Muscle layer of duodenum (tissue), 2 donors: ENCODE measurements at regions not wholly inside any gene's neighbourhood (a gene's known extent, or its start where the extent isn't known, plus 50 kb on each side); places are given as distances from the start of the nearest gene placed in this dataset.

Experiments
- H3K27ac ChIP-seq: one replicate; pipeline ENCODE4 v1.7.0; 2013; ENCODE audit warnings: mild to moderate bottlenecking, low read length
- H3K27me3 ChIP-seq: one replicate; pipeline ENCODE4 v1.7.0; 2013; ENCODE audit warnings: low read depth, mild to moderate bottlenecking, control low read depth, low read length
- H3K36me3 ChIP-seq, 2 donors: one replicate each; pipeline ENCODE4 v1.7.0; 2013; ENCODE audit warnings: low read length in 2 of 2, control low read depth in 1 of 2, mild to moderate bottlenecking in 1 of 2; ENCODE audit not compliant: insufficient read depth in 2 of 2, control insufficient read depth in 1 of 2
- H3K4me1 ChIP-seq, 2 donors: one replicate each; pipeline ENCODE4 v1.7.0; 2013; ENCODE audit warnings: low read length in 2 of 2, mild to moderate bottlenecking in 2 of 2, control low read depth in 1 of 2, moderate library complexity in 1 of 2; ENCODE audit not compliant: insufficient read depth in 2 of 2, control insufficient read depth in 1 of 2
- H3K4me3 ChIP-seq, 2 donors: one replicate each; pipeline ENCODE4 v1.7.0; 2013; ENCODE audit warnings: low read length in 2 of 2, low read depth in 1 of 2, mild to moderate bottlenecking in 1 of 2
- H3K9me3 ChIP-seq, 2 donors: one replicate each; pipeline ENCODE4 v1.7.0; 2013; ENCODE audit warnings: low read length in 2 of 2, control low read depth in 1 of 2, mild to moderate bottlenecking in 1 of 2; ENCODE audit not compliant: control insufficient read depth in 1 of 2
- donor health status: healthy.

DNA sequence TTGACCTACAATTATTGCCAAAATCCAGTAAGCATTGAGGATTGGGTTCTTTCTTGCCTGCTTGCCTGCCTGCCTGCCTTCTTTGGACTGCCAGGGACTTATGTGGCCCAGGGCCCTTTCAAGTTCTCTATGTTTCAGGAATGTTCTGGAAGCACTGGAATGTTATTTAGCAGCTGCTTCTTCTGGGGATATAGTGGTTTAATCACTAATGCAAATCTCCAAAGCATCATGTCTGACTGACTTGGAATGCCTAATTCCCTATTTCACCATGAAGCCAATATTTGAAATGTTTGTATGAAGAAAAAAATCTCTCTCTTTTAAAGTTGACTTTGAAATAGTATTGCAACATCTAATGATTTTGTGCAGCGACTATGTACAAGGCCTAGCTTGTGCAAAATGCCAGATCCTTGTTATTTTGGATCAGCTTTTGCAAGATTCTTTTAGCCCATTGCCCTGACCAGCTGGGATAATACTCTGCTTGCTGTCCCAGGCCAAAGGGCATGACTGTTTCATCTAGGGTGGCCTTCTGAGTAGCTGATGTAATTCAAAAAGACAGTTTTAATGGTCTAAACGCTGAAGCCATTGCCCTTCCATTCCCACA, 204.6 kb downstream of the RND3 start:
- no peak overlapping the region for H3K4me3 ChIP-seq
- H3K4me1 ChIP-seq: peaks cover 0 to 15% of the 10 kb centered on the region in 2 donors
- H3K27me3 ChIP-seq: no peaks in the 10 kb centered on the region
- no peaks in the 10 kb centered on the region for H3K9me3 ChIP-seq
- H3K36me3 ChIP-seq: no peaks in the 10 kb centered on the region
- H3K27ac ChIP-seq: no peak overlapping the region

DNA sequence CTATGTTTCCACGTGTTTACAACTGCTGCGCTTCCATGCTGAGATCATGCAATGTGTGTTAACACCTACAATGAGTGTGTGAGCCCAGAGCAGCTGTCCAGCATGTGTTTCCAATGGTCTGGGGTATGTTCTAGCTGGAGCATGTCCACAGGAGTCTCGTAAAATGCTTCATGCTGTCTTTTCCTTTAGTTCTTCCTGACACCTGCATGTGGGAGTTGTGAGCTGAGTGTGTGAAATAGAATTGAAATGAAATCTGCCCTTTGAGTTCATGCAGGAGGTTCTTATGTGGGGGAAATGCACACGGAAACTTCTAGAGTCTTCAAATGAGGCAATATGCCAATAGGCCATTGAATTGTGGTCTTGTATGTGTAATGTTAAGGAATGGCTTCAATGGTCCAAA, 205.1 kb downstream of the RND3 start:
- H3K27me3 ChIP-seq: no peaks in the 10 kb centered on the region
- no peaks in the 10 kb centered on the region for H3K9me3 ChIP-seq
- no peak overlapping the region for H3K4me3 ChIP-seq
- H3K4me1 ChIP-seq: peaks cover 0 to 15% of the 10 kb centered on the region in 2 donors
- no peaks in the 10 kb centered on the region for H3K36me3 ChIP-seq
- H3K27ac ChIP-seq: no peak overlapping the region

DNA sequence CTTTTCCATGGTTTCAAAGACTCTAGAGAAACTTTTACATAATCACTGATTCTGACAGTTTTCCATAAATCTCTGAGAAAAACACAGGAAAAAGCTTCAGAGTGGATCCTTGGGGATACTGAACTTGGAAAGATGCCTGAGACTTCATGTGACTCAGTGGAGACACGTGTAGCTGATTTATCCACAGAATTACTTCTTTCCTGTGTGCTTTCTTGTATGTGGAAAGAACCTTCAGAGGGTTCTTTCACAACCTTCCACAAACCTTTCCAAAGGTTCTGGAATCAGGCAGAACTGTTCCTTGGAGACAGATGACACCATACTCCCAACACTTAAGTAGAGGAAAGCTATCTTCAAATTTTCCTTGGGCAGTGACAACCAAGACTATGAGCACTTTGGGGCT, 207.2 kb downstream of the RND3 start:
- no peaks in the 10 kb centered on the region for H3K36me3 ChIP-seq
- no peak overlapping the region for H3K4me3 ChIP-seq
- H3K9me3 ChIP-seq: peaks cover 0 to 7% of the 10 kb centered on the region in 2 donors
- no peak overlapping the region for H3K27ac ChIP-seq
- H3K4me1 ChIP-seq: peaks cover 0 to 15% of the 10 kb centered on the region in 2 donors
- no peaks in the 10 kb centered on the region for H3K27me3 ChIP-seq

- H3K27me3 ChIP-seq: no peaks in the 10 kb centered on the region
- H3K27ac ChIP-seq: no peak overlapping the region
- H3K4me1 ChIP-seq: peaks cover 0 to 15% of the 10 kb centered on the region in 2 donors
- H3K36me3 ChIP-seq: no peaks in the 10 kb centered on the region
- peaks cover 0 to 7% of the 10 kb centered on the region in 2 donors for H3K9me3 ChIP-seq
- no peak overlapping the region for H3K4me3 ChIP-seq
Measured at GRCh38 chr2:150279686-150280085, 207.8 kb downstream of the RND3 start.

DNA sequence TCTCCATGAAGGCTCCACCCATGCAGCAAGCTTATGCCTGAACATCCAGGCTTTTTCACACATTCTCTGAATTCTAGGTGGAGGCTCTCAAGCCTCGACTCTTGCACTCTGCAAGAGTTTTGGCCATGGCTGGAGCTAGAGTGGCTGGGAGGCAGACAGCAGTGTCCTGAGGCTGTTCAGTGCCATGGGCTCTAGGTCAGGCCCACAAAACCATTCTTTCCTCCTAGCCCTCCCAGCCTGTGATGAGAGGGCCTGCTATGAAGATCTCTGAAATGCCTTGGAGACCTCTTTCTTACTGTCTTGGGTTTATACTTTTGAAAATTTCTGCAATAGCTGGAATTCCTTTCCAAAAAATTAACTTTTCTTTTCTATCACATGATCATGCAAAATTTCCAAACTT, 210.7 kb downstream of the RND3 start:
- Histone ChIP-seq H3K36me3 (no peaks in the 10 kb centered on the region), H3K4me3 (no peak overlapping the region), H3K4me1 (peaks cover 0 to 14% of the 10 kb centered on the region in 2 donors), H3K9me3 (peaks cover 0 to 7% of the 10 kb centered on the region in 2 donors), H3K27ac (no peak overlapping the region), H3K27me3 (no peaks in the 10 kb centered on the region)

GRCh38 chr2:150274108-150274507, 213.4 kb downstream of the RND3 start:
- H3K27ac ChIP-seq: no peak overlapping the region
- no peak overlapping the region for H3K4me3 ChIP-seq
- H3K27me3 ChIP-seq: no peaks in the 10 kb centered on the region
- H3K36me3 ChIP-seq: no peaks in the 10 kb centered on the region
- peaks cover 0 to 8% of the 10 kb centered on the region in 2 donors for H3K4me1 ChIP-seq
- peaks cover 0 to 7% of the 10 kb centered on the region in 2 donors for H3K9me3 ChIP-seq

- Histone ChIP-seq H3K4me3 (no peak overlapping the region), H3K4me1 (peaks cover 0 to 8% of the 10 kb centered on the region in 2 donors), H3K27ac (no peak overlapping the region), H3K36me3 (no peaks in the 10 kb centered on the region), H3K9me3 (peaks cover 0 to 7% of the 10 kb centered on the region in 2 donors), H3K27me3 (no peaks in the 10 kb centered on the region)
Measured at GRCh38 chr2:150271952-150272802, 215.3 kb downstream of the RND3 start.

DNA sequence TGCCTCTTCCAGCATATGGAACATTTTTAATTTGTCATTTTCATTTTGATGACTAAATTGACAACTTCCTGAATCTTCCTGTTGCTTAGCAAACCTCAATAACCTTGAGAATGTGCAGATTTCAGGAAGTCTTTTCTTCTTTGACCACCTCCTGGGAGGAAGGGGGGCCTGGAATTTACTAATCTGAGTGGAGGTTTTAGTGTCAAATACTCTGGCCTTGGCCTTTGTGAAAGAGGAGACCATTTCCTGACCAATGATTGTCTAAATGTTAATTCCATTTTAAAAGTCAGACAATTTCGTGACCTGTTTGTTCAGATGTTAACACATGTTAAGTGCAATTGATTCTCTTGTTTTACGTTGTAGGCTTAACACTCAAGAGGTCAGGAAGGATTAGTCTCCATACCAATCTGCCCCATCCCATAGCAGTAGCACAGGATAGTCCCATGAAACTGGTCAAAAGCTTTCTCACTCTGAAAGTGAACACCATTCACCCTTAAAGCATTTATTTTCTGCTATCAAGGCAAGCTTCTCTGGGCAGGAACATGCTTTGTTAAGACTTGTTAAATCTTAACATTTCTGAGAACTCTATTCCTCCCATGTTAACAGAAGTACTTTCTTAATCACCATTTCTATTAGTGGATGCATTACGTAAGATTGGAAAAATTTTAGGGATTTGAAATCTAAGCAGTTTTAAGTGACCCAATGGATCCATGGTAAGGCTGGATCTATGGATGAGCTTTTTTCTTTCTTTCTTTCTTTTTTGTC, 219.6 kb downstream of the RND3 start:
- Histone ChIP-seq H3K4me3 (no peak overlapping the region), H3K27me3 (no peaks in the 10 kb centered on the region), H3K27ac (no peak overlapping the region), H3K4me1 (peaks cover 0 to 8% of the 10 kb centered on the region in 2 donors), H3K9me3 (no peaks in the 10 kb centered on the region), H3K36me3 (no peaks in the 10 kb centered on the region)

DNA sequence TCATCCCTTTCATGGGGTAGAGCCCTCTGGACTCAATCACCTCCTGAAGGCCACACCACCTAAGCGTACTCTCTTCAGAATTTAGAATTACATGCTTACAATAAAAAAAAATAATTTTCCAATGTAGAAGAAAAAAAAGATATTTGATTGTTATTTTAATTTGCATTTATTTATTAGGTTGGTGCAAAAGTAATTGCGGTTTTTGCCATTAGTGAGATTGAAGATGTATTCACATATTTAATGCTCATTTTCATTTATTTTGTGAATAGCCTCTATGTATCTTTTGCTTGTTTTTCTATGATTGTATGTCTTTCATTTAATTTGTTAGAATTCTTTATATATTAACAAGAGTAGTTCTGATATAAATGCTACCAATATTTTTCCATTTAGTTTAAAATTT, 220.5 kb downstream of the RND3 start:
- Histone ChIP-seq H3K27me3 (no peaks in the 10 kb centered on the region), H3K4me3 (no peak overlapping the region), H3K36me3 (no peaks in the 10 kb centered on the region), H3K4me1 (peaks cover 0 to 2% of the 10 kb centered on the region in 2 donors), H3K9me3 (no peaks in the 10 kb centered on the region), H3K27ac (no peak overlapping the region)

GRCh38 chr2:150264442-150264841, 223.0 kb downstream of the RND3 start:
- H3K4me3 ChIP-seq: no peak overlapping the region

GRCh38 chr2:150261691-150262090, 225.8 kb downstream of the RND3 start:
- Histone ChIP-seq H3K36me3 (no peaks in the 10 kb centered on the region), H3K4me1 (no peaks in the 10 kb centered on the region), H3K4me3 (no peak overlapping the region), H3K27ac (no peak overlapping the region), H3K27me3 (no peaks in the 10 kb centered on the region), H3K9me3 (no peaks in the 10 kb centered on the region)

More at GRCh38 chr2:150264442-150264841, 223.0 kb downstream of the RND3 start:
- H3K4me1 ChIP-seq: no peaks in the 10 kb centered on the region
- H3K36me3 ChIP-seq: no peaks in the 10 kb centered on the region
- no peaks in the 10 kb centered on the region for H3K9me3 ChIP-seq
- H3K27ac ChIP-seq: no peak overlapping the region
- no peaks in the 10 kb centered on the region for H3K27me3 ChIP-seq
